ENCODE measurements at regions not wholly inside any gene's neighbourhood (a gene's known extent, or its start where the extent isn't known, plus 50 kb on each side); places are given as distances from the start of the nearest gene placed in this dataset.
A peak's percentile ranks its signal among the peaks of the same experiment; 100 is the strongest.

DNA sequence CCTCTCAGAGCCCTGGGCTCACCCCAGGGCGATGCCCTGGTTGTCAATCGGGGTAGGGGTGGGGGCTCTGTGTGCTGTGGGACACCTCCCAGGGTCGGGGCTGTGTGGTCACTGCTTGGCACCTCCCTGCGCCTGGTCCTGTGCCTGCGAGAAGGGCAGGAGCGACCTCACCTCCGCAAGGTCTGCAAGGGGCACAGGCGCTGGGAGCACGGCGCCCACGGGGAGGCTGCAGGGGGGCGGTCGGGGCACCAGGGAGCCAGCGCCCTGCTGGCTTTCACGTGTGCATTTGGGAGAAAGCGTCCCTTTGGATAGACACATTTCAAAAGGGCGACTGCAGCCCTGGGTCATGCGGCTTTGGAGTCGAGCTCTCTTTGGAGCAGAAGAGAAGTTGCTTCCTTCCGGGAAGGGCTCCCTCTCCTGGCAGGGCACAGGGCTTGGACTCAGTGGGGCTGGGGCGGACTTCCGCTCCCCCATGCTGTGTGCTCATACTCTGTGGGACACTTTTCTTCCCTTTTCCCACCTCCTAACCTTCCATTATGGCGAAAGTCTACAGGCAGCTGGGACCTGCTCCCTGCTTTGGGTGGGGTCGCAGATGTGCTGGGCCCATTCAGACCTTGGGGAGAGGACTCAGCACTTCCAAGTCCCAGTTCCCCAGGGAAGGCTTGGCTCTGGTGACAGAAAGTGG lies 52.9 kb upstream of the SLC28A3 start:
- peak; percentile 49 to 67 for DNase-seq

DNA sequence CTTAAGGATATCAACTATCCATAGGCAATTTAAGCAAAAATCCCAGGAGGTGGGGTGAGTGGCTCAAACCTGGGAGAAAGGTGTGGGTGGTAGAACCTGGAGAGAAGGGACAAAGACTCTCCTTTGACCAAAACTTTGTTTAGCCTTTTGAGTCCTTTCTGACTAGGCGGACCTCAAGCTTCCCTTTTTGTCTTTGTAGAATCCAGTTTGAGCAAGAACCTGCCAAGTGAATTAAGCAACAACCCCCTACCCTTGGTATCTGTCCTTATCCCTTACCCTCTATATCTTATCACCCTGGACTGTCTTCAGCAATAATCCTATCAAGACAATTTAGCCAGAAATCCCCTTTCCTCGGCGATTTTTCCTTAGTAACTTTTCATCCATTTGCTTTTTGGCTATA lies 53.5 kb upstream of the SLC28A3 start:
- DNase-seq, result peak; percentile 58 to 72

DNA sequence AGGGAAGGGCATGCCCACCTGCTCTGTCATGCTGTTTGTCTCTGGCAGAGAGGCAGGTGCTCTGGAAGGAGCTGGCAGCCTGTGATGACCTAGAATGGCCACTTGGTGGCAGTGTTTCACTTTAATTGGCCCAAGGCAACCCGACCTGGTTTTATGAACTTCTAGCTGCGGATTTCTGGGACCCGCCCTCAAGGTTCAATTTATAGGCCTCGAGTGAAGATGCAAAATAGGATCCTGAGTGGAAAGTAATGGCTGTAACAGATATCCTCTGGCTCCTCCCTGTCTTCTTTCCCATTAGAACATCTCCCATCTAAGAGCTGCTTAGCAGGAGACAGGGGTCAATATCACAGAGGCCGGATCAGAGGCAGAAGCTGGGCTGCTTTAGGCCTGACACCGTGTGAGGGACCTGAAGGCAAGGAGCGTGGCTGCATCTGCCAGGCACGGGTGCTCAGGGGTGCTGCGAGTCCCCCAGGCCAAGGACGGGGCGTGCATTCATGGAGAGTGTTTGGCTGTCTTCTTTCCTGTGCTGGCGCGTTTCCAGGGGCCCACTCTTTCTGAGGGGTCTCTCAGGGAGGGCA lies 56.7 kb upstream of the SLC28A3 start:
- DNase-seq, result peak; percentile 36 to 89

- no peak for DNase-seq
Measured at GRCh38 chr9:84397822-84398221, 57.3 kb upstream of the SLC28A3 start.

GRCh38 chr9:84402517-84402916 lies 62.0 kb upstream of the SLC28A3 start:
- DNase-seq, result no peak

DNA sequence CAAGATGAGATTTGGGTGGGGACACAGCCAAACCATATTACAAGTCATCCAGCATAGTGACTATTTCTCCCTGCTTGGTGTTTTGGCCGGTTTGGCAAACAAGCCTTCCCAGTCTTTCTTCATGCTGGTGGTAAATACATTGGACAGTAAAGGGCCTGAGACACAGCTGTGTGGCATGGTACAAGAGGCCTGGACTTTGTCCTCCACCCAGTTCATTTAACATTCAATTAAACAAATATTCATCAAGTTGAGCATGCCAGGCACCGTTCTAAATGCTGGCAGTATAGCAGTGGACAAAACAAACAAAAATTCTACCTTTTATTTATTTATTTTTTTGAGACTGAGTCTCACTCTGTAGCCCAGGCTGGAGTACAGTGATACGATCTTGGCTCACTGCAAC lies 62.7 kb upstream of the SLC28A3 start:
- DNase-seq, result no peak

DNA sequence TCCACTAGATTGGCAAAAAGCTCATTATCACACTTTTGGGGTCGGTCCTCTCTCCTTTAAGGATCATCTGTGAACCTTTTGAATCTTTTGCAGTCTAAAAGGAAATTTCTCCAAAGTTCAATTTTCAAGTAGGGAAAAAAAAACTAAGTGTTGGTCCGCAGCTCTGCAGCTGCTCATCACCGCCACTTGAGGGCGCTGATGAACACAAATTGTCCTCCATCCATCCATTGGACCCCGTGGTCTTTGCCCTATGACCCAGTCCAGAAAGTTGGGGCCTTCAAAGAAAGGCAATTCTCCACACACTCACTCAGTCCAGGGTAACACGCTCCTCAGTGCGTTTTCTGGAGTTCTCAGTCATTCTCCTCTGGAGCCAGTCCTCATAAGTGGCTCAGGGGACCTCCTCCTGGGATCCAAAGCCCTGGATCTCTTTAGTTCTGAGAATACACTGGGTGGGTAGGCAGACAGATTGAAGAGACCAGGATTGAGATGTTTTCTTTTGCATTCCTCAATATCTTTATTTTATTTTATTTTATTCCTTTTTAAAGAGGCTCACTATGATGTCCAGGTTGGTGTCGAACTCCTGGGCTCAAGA lies 63.6 kb upstream of the SLC28A3 start:
- DNase-seq, result peak in 1 of 2 donors; percentile 23

GRCh38 chr9:84405667-84406066 lies 65.1 kb upstream of the SLC28A3 start:
- no peak for DNase-seq

DNA sequence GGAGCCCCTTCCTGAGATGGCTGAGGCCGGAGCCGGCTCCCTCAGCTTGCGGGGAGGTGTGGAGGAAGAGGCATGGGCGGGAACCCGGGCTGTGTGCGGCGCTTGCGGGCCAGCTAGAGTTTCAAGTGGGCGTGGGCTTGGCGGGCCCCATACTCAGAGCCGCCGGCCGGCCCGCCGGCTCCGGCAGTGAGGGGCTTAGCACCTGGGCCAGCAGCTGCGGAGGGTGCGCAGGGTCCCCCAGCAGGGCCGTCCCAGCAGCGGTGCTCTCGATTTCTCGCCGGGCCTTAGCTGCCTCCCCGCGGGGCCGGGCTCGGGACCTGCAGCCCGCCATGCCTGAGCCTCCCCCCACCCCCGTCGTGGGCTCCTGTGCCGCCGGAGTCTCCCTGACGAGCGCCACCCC lies 67.9 kb upstream of the SLC28A3 start:
- no peak for DNase-seq

DNA sequence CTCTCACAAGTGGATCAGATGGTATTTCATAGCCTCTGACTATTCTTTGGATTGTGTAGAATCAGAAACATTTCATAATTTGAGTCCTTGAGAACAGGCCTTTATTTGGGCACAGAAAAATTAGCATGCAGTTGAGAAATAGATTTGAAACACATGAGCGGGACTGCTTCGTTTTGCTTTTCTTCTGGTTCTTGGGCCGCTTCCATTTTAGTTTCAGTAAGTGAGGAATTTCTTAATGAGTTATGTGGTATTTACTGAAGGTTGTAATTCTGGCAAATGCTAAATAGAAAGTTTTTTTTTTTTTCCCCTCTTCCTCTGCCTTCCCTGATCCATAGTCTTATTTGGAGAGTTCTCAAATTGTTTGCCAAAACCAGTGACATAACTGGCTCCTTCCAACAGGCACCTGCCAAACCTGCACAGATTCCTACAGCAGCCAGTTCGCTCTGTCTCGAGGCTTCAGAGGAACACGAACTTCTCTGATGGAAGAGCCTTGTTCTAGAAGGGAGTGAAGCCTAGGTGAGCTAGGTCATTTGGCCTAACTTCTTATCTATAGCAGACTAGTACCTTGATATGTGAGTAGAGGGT lies 71.2 kb upstream of the SLC28A3 start:
- DNase-seq, result no peak

GRCh38 chr9:84412654-84413053 lies 72.1 kb upstream of the SLC28A3 start:
- no peak for DNase-seq

DNA sequence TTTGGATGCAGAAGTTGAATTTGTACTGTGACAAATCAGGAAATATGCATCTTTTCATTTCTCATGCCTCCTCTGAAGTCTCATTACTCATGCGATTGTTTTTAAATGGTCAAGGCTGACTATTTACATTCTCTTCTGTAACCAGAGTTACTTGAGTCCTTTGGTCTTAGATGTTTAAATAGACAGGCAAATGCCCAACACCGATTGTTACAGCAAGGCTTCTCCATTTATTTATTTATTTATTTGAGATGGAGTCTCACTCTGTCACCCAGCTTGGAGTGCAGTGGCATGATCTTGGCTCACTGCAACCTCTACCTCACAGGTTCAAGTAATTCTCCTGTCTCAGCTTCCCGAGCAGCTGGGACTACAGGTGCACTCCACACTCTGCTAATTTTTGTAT lies 72.7 kb upstream of the SLC28A3 start:
- no peak for DNase-seq

GRCh38 chr9:84419031-84419602 lies 78.6 kb upstream of the SLC28A3 start:
- DNase-seq, result peak; percentile 11 to 25

- DNase-seq, result no peak
Measured at GRCh38 chr9:84424931-84425330, 84.4 kb upstream of the SLC28A3 start.

DNA sequence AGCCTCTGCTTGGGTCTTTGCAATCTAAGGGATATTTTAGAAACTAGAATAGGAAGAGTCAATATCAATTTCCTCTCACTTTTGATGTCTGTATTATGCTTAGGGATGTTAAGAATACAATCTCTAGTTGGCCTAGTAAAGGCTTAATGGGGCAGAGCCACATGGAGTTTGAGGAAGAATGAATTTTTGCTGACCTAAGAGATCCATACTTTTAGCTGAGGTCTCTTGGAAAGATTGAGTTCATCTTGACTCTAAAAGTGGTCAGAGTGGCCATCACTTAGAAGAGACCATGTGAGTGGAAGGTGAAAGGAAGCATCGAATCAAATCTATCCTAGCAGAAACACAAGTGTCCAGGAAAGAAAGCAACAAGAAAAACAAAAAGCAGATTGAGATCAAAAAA lies 92.2 kb upstream of the SLC28A3 start:
- DNase-seq, result no peak

GRCh38 chr9:84435902-84436301 lies 95.3 kb upstream of the SLC28A3 start:
- DNase-seq, result no peak

- no peak for DNase-seq
Measured at GRCh38 chr9:84436386-84437109, 96.0 kb upstream of the SLC28A3 start.

DNA sequence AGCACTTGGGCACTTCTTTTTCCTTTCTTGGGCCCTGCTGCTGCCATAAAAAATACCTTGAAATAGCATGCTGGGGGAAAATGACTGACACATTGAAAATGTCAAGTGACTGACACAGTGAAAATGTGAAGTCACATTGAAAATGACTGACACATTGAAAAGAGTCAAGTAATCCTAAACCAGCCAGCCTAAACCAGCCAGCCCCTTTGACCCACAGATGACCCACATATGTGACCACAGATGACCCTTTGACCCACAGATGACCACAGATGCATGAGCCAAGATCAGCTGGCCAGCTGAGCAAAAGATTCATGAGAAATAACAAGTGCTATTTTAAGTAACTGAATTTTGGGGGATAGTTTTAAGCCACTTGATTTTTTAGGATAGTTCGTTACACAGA lies 97.8 kb upstream of the SLC28A3 start:
- no peak for DNase-seq

DNA sequence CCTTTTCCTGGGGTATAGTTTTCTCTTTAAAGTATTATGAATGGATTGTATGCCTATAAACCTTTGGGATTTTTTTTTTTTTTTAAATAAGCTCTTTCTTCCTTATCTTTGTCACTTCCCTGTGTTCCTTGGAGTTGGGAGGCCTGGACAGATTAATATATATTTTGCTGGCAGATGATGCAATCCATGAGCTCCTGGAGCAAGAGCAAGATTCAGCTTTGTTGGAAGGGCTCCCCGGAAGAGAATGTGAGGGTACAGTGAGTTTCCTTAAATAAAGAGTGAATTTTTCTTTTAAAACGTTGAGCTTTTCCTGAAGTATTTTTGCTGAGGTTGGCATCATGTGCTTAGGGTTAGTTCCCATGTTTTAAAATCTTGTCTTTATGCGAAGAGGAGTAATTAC lies 98.7 kb upstream of the SLC28A3 start:
- DNase-seq, result no peak

- DNase-seq, result no peak
Measured at GRCh38 chr9:84442712-84443111, 102.2 kb upstream of the SLC28A3 start.

- no peak for DNase-seq
Measured at GRCh38 chr9:84445737-84446136, 105.2 kb upstream of the SLC28A3 start.

- DNase-seq, result no peak
Measured at GRCh38 chr9:84447305-84447704, 106.7 kb upstream of the SLC28A3 start.

- peak; percentile 9 to 18 for DNase-seq
Measured at GRCh38 chr9:84450029-84450428, 109.5 kb upstream of the SLC28A3 start.

Measured in inflammatory macrophage treated with lipopolysaccharide for 1 hour (primary cell).